Sigmoid colon (tissue), 6 donors: ENCODE measurements at regions not wholly inside any gene's neighbourhood (a gene's known extent, or its start where the extent isn't known, plus 50 kb on each side); places are given as distances from the start of the nearest gene placed in this dataset.
A peak's percentile ranks its signal among the peaks of the same experiment; 100 is the strongest.

Source experiments
- DNase-seq: peaks from one replicate; pipeline ENCODE4 v3.0.0-alpha.2; 2019
- H3K27ac ChIP-seq, 4 donors: fragments of 200-600 bp; sonication (generic); one replicate each; pipeline ENCODE4 v1.5.1; 2016 to 2019; ENCODE audit warnings: mild to moderate bottlenecking in 1 of 4
- H3K27me3 ChIP-seq, 3 donors: fragments of 200-600 bp; sonication (generic); one replicate each; pipeline ENCODE4 v1.5.1; 2019; ENCODE audit warnings: mild to moderate bottlenecking in 1 of 3
- H3K36me3 ChIP-seq, 4 donors: fragments of 200-600 bp; sonication (generic); one replicate each; pipeline ENCODE4 v1.5.1; 2016 to 2019
- H3K4me1 ChIP-seq, 4 donors: fragments of 200-600 bp; sonication (generic); one replicate each; pipeline ENCODE4 v1.5.1; 2017 to 2019
- H3K4me3 ChIP-seq, 4 donors: fragments of 200-600 bp; sonication (generic); one replicate each; pipeline ENCODE4 v1.5.1; 2017 to 2019; ENCODE audit warnings: mild to moderate bottlenecking in 2 of 4, moderate library complexity in 1 of 4
- H3K9me3 ChIP-seq, 4 donors: fragments of 200-600 bp in 3 of 4; sonication (generic) in 3 of 4; one replicate each; pipeline versions ENCODE4 v1.5.1 to v1.6.1; 2013 to 2019
- CTCF ChIP-seq, 4 experiments: fragments of 450-650 bp in 3 of 4; fragments of 200-600 bp in 1 of 4; IDR thresholded peaks; one replicate each; pipeline ENCODE4 v1.5.1; 2016 to 2019; ENCODE audit warnings: antibody characterized with exemption in 4 of 4, mild to moderate bottlenecking in 3 of 4, moderate library complexity in 2 of 4
- EP300 ChIP-seq, 4 donors: sonication (generic); formaldehyde crosslinking; IDR thresholded peaks; one replicate each; pipeline ENCODE4 v1.6.1; 2017; ENCODE audit warnings: antibody characterized with exemption in 4 of 4
- POLR2A ChIP-seq, 2 donors: fragments of 450-650 bp; IDR thresholded peaks; one replicate each; pipeline ENCODE4 v1.6.1; 2016; ENCODE audit warnings: antibody characterized with exemption in 2 of 2, mild to moderate bottlenecking in 2 of 2, moderate library complexity in 2 of 2
- POLR2AphosphoS5 ChIP-seq, 4 donors: sonication (generic); formaldehyde crosslinking; IDR thresholded peaks; one replicate each; pipeline ENCODE4 v1.6.1; 2017; ENCODE audit warnings: antibody characterized with exemption in 4 of 4
- WGBS, 2 donors: extraction: QIAGEN DNeasy Blood & Tissue Kit; methylation state at CpG; one replicate each; pipeline ENCODE4 v1.1.7; 2013; 5-methylcytosine and 5-hydroxymethylcytosine counted together
- intact Hi-C: fragments of 100-400 bp; cut with DNase I; formaldehyde crosslinking; loops from one replicate; pipeline ENCODE4 v1.15.1; 2023
- donor health status: healthy with polysubstance abuse.
- donor health status: healthy.

- Histone ChIP-seq H3K4me3 (no peak overlapping the region), H3K36me3 (no peaks in the 10 kb centered on the region), H3K9me3 (no peaks in the 10 kb centered on the region), H3K27ac (no peak overlapping the region), H3K4me1 (peaks cover 0 to 73% (median 55%) of the 10 kb centered on the region in 4 donors), H3K27me3 (no peaks in the 10 kb centered on the region)
- peak; percentile 90 for DNase-seq
- WGBS, 2 donors, result 33 to 54% methylated on average over 4 of the region's 4 CpGs
- TF ChIP-seq POLR2AphosphoS5 (IDR thresholded peaks at IDR 0.05) (peak in 3 of 4 donors; percentile 38 to 72 (median 61)), POLR2A (IDR thresholded peaks at IDR 0.05) (no peak)
- intact Hi-C loops, result no loop called here
These were observed 346.4 kb downstream of the CDC5L start for GRCh38 chr6:44733868-44734267.

- no peaks in the 10 kb centered on the region for H3K27me3 ChIP-seq
- intact Hi-C loops, result no loop called here
- peaks cover 0 to 75% (median 56%) of the 10 kb centered on the region in 4 donors for H3K4me1 ChIP-seq
- TF ChIP-seq EP300 (IDR thresholded peaks at IDR 0.05), result no peak
- H3K27ac ChIP-seq, result no peak overlapping the region
- H3K4me3 ChIP-seq, result no peak overlapping the region
- WGBS, 2 donors, result 88 to 92% methylated on average over 5 of the region's 5 CpGs
- H3K9me3 ChIP-seq, result no peaks in the 10 kb centered on the region
- no peaks in the 10 kb centered on the region for H3K36me3 ChIP-seq
- no peak for DNase-seq
These were observed 347.6 kb downstream of the CDC5L start for GRCh38 chr6:44734886-44735629.

DNA sequence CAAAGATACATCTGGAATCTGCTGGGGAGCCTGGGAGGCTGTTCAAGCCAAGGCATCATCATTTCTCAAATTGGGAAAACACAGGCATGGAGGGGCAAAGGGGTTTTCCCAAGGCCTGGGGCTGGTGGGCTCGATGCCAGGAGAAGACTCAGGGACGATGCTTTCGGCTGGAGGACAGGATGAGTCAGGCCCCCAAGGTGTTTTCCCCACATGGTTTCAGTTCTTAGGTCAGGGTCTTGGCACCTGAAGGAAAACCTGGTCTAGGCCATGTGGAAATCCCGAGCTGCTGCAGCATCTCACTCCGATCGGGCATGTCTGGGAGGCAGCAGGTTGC is 348.1 kb downstream of the CDC5L start:
- DNase-seq, result no peak
- TF ChIP-seq EP300 (IDR thresholded peaks at IDR 0.05) (no peak), CTCF (IDR thresholded peaks at IDR 0.05) (no peak), POLR2AphosphoS5 (IDR thresholded peaks at IDR 0.05) (no peak), POLR2A (IDR thresholded peaks at IDR 0.05) (no peak)
- intact Hi-C loops, result no loop called here
- Histone ChIP-seq H3K27me3 (no peaks in the 10 kb centered on the region), H3K27ac (no peak overlapping the region), H3K4me3 (no peak overlapping the region), H3K4me1 (peaks cover 0 to 70% (median 53%) of the 10 kb centered on the region in 4 donors), H3K9me3 (no peaks in the 10 kb centered on the region), H3K36me3 (no peaks in the 10 kb centered on the region)
- WGBS, 2 donors, result 78 to 85% methylated on average over 6 of the region's 6 CpGs

GRCh38 chr6:44737341-44737740 is 349.8 kb downstream of the CDC5L start:
- WGBS, 2 donors, result 93 to 97% methylated on average over 9 of the region's 9 CpGs
- DNase-seq, result no peak

GRCh38 chr6:44737829-44738528 is 350.5 kb downstream of the CDC5L start:
- Histone ChIP-seq H3K4me3 (no peak overlapping the region), H3K27me3 (no peaks in the 10 kb centered on the region), H3K27ac (peak overlapping the region in 1 of 4 donors; percentile 38), H3K4me1 (peaks cover 0 to 46% (median 38%) of the 10 kb centered on the region in 4 donors), H3K36me3 (no peaks in the 10 kb centered on the region), H3K9me3 (no peaks in the 10 kb centered on the region)
- intact Hi-C loops, result no loop called here
- TF ChIP-seq POLR2AphosphoS5 (IDR thresholded peaks at IDR 0.05) (no peak), EP300 (IDR thresholded peaks at IDR 0.05) (no peak), CTCF (IDR thresholded peaks at IDR 0.05) (no peak), POLR2A (IDR thresholded peaks at IDR 0.05) (no peak)
- no peak for DNase-seq
- 78% methylated on average over 6 of the region's 6 CpGs for WGBS, 2 donors

More at GRCh38 chr6:44737341-44737740, 349.8 kb downstream of the CDC5L start:
- H3K36me3 ChIP-seq, result no peaks in the 10 kb centered on the region
- no peaks in the 10 kb centered on the region for H3K9me3 ChIP-seq
- intact Hi-C loops, result no loop called here
- no peaks in the 10 kb centered on the region for H3K27me3 ChIP-seq
- peaks cover 0 to 52% (median 38%) of the 10 kb centered on the region in 4 donors for H3K4me1 ChIP-seq
- no peak overlapping the region for H3K4me3 ChIP-seq
- no peak for TF ChIP-seq POLR2AphosphoS5 (IDR thresholded peaks at IDR 0.05)
- no peak for TF ChIP-seq EP300 (IDR thresholded peaks at IDR 0.05)
- no peak for TF ChIP-seq POLR2A (IDR thresholded peaks at IDR 0.05)
- no peak for TF ChIP-seq CTCF (IDR thresholded peaks at IDR 0.05)
- no peak overlapping the region for H3K27ac ChIP-seq
